ENCODE measurements at regions not wholly inside any gene's neighbourhood (a gene's known extent, or its start where the extent isn't known, plus 50 kb on each side); places are given as distances from the start of the nearest gene placed in this dataset.
A peak's percentile ranks its signal among the peaks of the same experiment; 100 is the strongest.

DNA sequence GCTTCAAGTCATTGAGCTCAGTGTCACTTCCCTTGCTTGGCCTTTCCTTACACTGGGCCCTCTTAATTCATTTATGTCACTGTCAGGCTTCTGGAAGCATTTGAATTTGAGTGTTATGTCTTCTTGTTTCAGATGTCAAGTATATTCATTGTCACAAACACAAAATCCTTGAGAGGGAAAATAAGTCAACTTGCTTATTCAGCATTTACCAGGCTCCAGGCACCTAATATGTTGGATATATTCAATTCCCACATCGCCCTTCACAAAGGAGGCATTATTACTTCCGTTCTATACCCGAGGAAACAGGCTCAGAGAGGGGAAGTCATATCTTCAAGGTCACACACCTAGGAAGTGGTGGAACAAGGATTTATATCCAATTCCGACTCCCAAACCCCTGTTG is 121.1 kb upstream of the SMIM23 start:
- TF ChIP-seq, protein P1, sequence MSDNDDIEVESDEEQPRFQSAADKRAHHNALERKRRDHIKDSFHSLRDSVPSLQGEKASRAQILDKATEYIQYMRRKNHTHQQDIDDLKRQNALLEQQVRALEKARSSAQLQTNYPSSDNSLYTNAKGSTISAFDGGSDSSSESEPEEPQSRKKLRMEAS (IDR thresholded peaks at IDR 0.05), result no peak
- no peak for TF ChIP-seq FOXM1 (IDR thresholded peaks at IDR 0.05; ENCODE audit: borderline replicate concordance, low read depth)
- TF ChIP-seq NFIC (IDR thresholded peaks at IDR 0.05), result no peak
- TF ChIP-seq, protein P2, sequence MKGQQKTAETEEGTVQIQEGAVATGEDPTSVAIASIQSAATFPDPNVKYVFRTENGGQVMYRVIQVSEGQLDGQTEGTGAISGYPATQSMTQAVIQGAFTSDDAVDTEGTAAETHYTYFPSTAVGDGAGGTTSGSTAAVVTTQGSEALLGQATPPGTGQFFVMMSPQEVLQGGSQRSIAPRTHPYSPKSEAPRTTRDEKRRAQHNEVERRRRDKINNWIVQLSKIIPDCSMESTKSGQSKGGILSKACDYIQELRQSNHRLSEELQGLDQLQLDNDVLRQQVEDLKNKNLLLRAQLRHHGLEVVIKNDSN (IDR thresholded peaks at IDR 0.05), result no peak

DNA sequence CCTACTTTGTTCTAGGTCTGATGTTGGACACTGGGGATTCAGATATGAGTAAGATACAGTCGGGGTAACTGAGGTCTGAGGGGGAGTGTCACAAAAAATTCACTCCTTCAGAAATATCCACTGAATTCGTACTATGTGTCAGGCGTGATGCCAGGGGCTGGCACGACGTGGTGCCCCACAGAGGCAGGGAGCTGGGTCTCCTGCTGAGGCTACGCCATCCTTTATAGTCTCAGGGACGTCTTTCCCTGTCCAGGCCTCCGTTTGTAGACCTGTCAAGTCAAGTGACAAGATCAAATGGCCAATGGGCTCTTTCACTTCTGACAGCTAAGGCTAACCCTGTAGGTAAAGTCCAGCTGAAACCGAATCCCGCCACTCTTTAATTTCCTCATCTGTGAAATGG is 118.8 kb upstream of the SMIM23 start:
- no peak for TF ChIP-seq RAD21 (IDR thresholded peaks at IDR 0.05; ENCODE audit: low read depth)
- no peak for TF ChIP-seq EP300 (IDR thresholded peaks at IDR 0.05; ENCODE audit: borderline replicate concordance)
- no peak for TF ChIP-seq TEAD4 (IDR thresholded peaks at IDR 0.05)
- no peak for TF ChIP-seq TAF1 (IDR thresholded peaks at IDR 0.05; ENCODE audit: low read depth)
- TF ChIP-seq CREB1 (IDR thresholded peaks at IDR 0.05; ENCODE audit: low read depth), result no peak
- TF ChIP-seq YY1 (IDR thresholded peaks at IDR 0.05; ENCODE audit: low read depth), result no peak
- TF ChIP-seq, protein P1 (IDR thresholded peaks at IDR 0.05), result no peak
- TF ChIP-seq, protein P3, sequence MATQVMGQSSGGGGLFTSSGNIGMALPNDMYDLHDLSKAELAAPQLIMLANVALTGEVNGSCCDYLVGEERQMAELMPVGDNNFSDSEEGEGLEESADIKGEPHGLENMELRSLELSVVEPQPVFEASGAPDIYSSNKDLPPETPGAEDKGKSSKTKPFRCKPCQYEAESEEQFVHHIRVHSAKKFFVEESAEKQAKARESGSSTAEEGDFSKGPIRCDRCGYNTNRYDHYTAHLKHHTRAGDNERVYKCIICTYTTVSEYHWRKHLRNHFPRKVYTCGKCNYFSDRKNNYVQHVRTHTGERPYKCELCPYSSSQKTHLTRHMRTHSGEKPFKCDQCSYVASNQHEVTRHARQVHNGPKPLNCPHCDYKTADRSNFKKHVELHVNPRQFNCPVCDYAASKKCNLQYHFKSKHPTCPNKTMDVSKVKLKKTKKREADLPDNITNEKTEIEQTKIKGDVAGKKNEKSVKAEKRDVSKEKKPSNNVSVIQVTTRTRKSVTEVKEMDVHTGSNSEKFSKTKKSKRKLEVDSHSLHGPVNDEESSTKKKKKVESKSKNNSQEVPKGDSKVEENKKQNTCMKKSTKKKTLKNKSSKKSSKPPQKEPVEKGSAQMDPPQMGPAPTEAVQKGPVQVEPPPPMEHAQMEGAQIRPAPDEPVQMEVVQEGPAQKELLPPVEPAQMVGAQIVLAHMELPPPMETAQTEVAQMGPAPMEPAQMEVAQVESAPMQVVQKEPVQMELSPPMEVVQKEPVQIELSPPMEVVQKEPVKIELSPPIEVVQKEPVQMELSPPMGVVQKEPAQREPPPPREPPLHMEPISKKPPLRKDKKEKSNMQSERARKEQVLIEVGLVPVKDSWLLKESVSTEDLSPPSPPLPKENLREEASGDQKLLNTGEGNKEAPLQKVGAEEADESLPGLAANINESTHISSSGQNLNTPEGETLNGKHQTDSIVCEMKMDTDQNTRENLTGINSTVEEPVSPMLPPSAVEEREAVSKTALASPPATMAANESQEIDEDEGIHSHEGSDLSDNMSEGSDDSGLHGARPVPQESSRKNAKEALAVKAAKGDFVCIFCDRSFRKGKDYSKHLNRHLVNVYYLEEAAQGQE (IDR thresholded peaks at IDR 0.05; ENCODE audit: low read depth), result no peak
- no peak for TF ChIP-seq NFIC (IDR thresholded peaks at IDR 0.05)

DNA sequence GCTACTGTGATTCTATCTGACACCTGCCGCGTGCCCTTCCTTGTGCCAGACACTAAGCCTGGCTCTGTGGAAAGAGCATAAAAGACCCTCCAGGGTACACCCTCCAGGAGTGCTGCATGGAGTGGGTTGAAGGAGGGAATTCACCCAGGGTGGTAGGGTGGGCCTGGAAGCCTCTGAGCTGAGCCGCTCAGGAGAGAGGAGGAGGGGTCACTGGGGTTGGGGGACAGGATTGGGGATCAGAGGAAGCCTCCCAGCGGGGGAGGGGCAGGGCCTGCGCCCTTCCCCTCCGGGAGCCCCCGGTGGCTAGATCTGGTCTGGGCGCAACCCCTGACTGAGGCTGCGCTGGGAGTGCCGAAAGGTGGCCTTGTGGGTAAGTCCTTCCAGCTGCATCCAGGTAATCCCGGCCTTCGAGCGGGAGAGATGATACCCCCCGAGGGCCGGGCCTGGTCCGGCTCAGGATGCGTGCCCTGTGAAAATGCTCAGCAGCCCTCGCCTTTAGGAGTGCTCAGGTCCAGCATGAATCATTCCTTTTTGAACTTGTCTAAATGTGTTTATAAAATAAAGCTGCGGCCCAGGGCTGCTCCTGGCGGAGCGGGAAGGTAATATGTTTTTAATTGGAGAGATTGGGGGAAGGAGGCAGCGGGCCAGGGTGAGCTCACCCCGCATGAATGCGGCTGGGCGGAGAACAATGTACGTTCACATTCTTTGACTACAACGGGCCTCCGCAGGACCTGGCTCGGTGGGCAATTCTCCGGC is 118.1 kb upstream of the SMIM23 start:
- TF ChIP-seq, protein P2 (IDR thresholded peaks at IDR 0.05), result no peak
- TF ChIP-seq, protein P3 (IDR thresholded peaks at IDR 0.05; ENCODE audit: low read depth), result no peak
- TF ChIP-seq EP300 (IDR thresholded peaks at IDR 0.05; ENCODE audit: borderline replicate concordance), result peak; percentile 77
- peak; percentile 98 for TF ChIP-seq TEAD4 (IDR thresholded peaks at IDR 0.05)
- no peak for TF ChIP-seq TAF1 (IDR thresholded peaks at IDR 0.05; ENCODE audit: low read depth)
- TF ChIP-seq ZBTB7A (IDR thresholded peaks at IDR 0.05; ENCODE audit: low read depth), result peak; percentile 69
- TF ChIP-seq YY1 (IDR thresholded peaks at IDR 0.05; ENCODE audit: low read depth), result 0 out of 2 replicates have a peak, but pooled peaks have one; percentile 29
- TF ChIP-seq NFIC (IDR thresholded peaks at IDR 0.05), result peak; percentile 86
- TF ChIP-seq, protein P1 (IDR thresholded peaks at IDR 0.05), result peak; percentile 49; the same call in 1 of the 2 replicates
- peak; percentile 37; the same call in 1 of the 2 replicates for TF ChIP-seq RAD21 (IDR thresholded peaks at IDR 0.05; ENCODE audit: low read depth)
- TF ChIP-seq TCF12 (IDR thresholded peaks at IDR 0.05; ENCODE audit: low read depth), result peak; percentile 85
- peak; percentile 46; the same call in 1 of the 2 replicates for TF ChIP-seq FOXM1 (IDR thresholded peaks at IDR 0.05; ENCODE audit: borderline replicate concordance, low read depth)
- TF ChIP-seq CREB1 (IDR thresholded peaks at IDR 0.05; ENCODE audit: low read depth), result no peak
- TF ChIP-seq EGR1 (IDR thresholded peaks at IDR 0.05), result no peak
- no peak for TF ChIP-seq CEBPB (IDR thresholded peaks at IDR 0.05)

DNA sequence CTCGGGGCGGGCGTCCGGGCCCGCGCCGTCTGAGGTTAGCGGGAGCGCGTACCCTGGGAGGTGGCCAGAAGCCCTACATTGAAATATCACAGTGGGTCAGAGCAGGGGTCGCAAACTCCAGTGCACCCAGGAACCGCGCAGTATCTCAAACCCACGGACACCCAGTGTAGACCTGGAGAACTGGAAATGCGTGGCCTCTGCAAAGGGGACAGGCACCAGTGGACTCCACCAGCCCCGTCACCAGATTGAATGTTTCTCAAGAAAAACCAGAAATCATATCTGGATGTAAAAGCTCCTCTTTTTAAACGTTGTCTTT is 117.6 kb upstream of the SMIM23 start:
- no peak for TF ChIP-seq NFIC (IDR thresholded peaks at IDR 0.05)
- TF ChIP-seq CREB1 (IDR thresholded peaks at IDR 0.05; ENCODE audit: low read depth), result no peak
- TF ChIP-seq TEAD4 (IDR thresholded peaks at IDR 0.05), result no peak
- TF ChIP-seq, protein P3 (IDR thresholded peaks at IDR 0.05; ENCODE audit: low read depth), result no peak
- no peak for TF ChIP-seq RAD21 (IDR thresholded peaks at IDR 0.05; ENCODE audit: low read depth)
- TF ChIP-seq YY1 (IDR thresholded peaks at IDR 0.05; ENCODE audit: low read depth), result no peak
- TF ChIP-seq ZBTB7A (IDR thresholded peaks at IDR 0.05; ENCODE audit: low read depth), result no peak
- TF ChIP-seq FOXM1 (IDR thresholded peaks at IDR 0.05; ENCODE audit: borderline replicate concordance, low read depth), result no peak
- TF ChIP-seq TAF1 (IDR thresholded peaks at IDR 0.05; ENCODE audit: low read depth), result no peak
- TF ChIP-seq CEBPB (IDR thresholded peaks at IDR 0.05), result no peak
